SU-DHL-6 (cell line): ENCODE measurements at regions not wholly inside any gene's neighbourhood (a gene's known extent, or its start where the extent isn't known, plus 50 kb on each side); places are given as distances from the start of the nearest gene placed in this dataset.

ENCODE experiments used
- H2AFZ ChIP-seq: fragments of 200-600 bp; sonication (generic); 2 replicates; pipeline ENCODE4 v1.6.1; 2014; ENCODE audit warnings: low read depth, mild to moderate bottlenecking, moderate library complexity, mixed read lengths, antibody characterized with exemption, low read length; ENCODE audit not compliant: severe bottlenecking
- H3F3A ChIP-seq: fragments of 200-600 bp; shearing (Covaris generic); 2 replicates; pipeline ENCODE4 v1.6.0; 2016; ENCODE audit warnings: antibody characterized with exemption, mild to moderate bottlenecking; ENCODE audit not compliant: insufficient read depth
- H3K27ac ChIP-seq: fragments of 200-600 bp; sonication (generic); 2 replicates; pipeline ENCODE4 v1.5.1; 2016; ENCODE audit warnings: low read depth, mild to moderate bottlenecking, low read length, moderate library complexity, mixed read lengths
- H3K27me3 ChIP-seq: fragments of 200-600 bp; sonication (generic), shearing (Covaris generic); 2 replicates; pipeline ENCODE4 v1.6.0; 2014; ENCODE audit warnings: mild to moderate bottlenecking, low read length
- H3K36me3 ChIP-seq: fragments of 200-600 bp; sonication (generic); 2 replicates; pipeline ENCODE4 v1.6.1; 2014; ENCODE audit warnings: mild to moderate bottlenecking, low read length, mixed read lengths
- H3K4me2 ChIP-seq: fragments of 300-600, 200-600 bp; shearing (Covaris generic), sonication (generic); 2 replicates; pipeline ENCODE4 v1.6.0; 2014; ENCODE audit warnings: low read length, low read depth, mild to moderate bottlenecking; ENCODE audit not compliant: poor library complexity, severe bottlenecking
- H3K4me3 ChIP-seq: fragments of 200-600 bp; sonication (generic); 2 replicates; pipeline ENCODE4 v1.5.1; 2014; ENCODE audit warnings: antibody characterized with exemption, low read length, mild to moderate bottlenecking, mixed read lengths; ENCODE audit not compliant: insufficient read depth, poor library complexity, severe bottlenecking
- H3K79me2 ChIP-seq: fragments of 200-600 bp; sonication (generic); 2 replicates; pipeline ENCODE4 v1.6.1; 2014; ENCODE audit warnings: mild to moderate bottlenecking, low read length, moderate library complexity; ENCODE audit not compliant: insufficient read depth
- H3K9ac ChIP-seq: fragments of 200-600 bp; sonication (generic); 2 replicates; pipeline ENCODE4 v1.7.0; 2014; ENCODE audit warnings: mild to moderate bottlenecking, low read length
- H3K9me2 ChIP-seq: fragments of 200-600 bp; sonication (generic); replicated peaks from 2 replicates; pipeline ENCODE4 v1.6.1; 2014; ENCODE audit warnings: low read length; ENCODE audit not compliant: insufficient read depth
- H3K9me3 ChIP-seq: fragments of 200-600 bp; sonication (generic); 2 replicates; pipeline ENCODE4 v1.6.1; 2014; ENCODE audit warnings: low read length, mixed read lengths; ENCODE audit not compliant: insufficient read depth
- H4K20me1 ChIP-seq: fragments of 200-600 bp; sonication (generic); 2 replicates; pipeline ENCODE4 v1.6.1; 2014; ENCODE audit warnings: low read depth, mild to moderate bottlenecking, antibody characterized with exemption, low read length, moderate library complexity, mixed read lengths
- EZH2phosphoT487 ChIP-seq: fragments of 200-600 bp; sonication (generic), shearing (Covaris generic); conservative IDR thresholded peaks from 2 replicates; pipeline ENCODE4 v1.6.1; 2018; ENCODE audit warnings: mild to moderate bottlenecking, antibody characterized with exemption, low read length, moderate library complexity, mixed read lengths
- TF ChIP-seq, protein P1 (sequence below): fragments of 200-600 bp; sonication (generic); IDR thresholded peaks from one replicate; pipeline ENCODE4 v1.5.1; 2017; ENCODE audit warnings: antibody characterized with exemption, mild to moderate bottlenecking, low read length, moderate library complexity; ENCODE audit not compliant: insufficient read depth, poor library complexity, severe bottlenecking

DNA sequence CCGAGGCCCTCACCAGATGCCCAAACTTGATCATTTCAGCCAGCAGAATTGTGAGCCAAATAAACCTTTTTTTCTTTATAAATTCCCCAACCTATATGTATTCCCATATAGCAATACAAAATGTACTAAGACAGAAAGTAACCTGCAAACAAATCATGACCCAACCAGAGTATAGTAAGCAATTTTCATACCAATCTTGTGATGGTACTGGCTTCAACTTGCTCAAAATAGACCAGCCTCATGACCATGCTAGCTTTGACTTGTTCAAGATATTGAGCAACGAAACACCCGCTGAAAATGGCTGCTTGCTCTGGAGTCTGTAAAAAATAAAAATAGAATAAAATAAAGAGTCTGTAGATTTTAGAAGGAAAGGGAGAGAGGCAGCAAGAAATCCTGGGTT, 97.6 kb downstream of the C1D start:
- Histone ChIP-seq H3F3A (no peaks in the 10 kb centered on the region), H3K27me3 (no peaks in the 10 kb centered on the region), H3K9me2 (no peaks in the 10 kb centered on the region), H3K36me3 (no peaks in the 10 kb centered on the region), H3K79me2 (no peaks in the 10 kb centered on the region), H2AFZ (no peak overlapping the region), H3K4me3 (no peak overlapping the region), H3K9ac (no peak overlapping the region), H3K27ac (no peak overlapping the region), H3K4me2 (no peak overlapping the region), H4K20me1 (no peaks in the 10 kb centered on the region; the same call in 1 of the 2 replicates), H3K9me3 (no peaks in the 10 kb centered on the region)
- no peak for TF ChIP-seq EZH2phosphoT487
- TF ChIP-seq, protein P1, sequence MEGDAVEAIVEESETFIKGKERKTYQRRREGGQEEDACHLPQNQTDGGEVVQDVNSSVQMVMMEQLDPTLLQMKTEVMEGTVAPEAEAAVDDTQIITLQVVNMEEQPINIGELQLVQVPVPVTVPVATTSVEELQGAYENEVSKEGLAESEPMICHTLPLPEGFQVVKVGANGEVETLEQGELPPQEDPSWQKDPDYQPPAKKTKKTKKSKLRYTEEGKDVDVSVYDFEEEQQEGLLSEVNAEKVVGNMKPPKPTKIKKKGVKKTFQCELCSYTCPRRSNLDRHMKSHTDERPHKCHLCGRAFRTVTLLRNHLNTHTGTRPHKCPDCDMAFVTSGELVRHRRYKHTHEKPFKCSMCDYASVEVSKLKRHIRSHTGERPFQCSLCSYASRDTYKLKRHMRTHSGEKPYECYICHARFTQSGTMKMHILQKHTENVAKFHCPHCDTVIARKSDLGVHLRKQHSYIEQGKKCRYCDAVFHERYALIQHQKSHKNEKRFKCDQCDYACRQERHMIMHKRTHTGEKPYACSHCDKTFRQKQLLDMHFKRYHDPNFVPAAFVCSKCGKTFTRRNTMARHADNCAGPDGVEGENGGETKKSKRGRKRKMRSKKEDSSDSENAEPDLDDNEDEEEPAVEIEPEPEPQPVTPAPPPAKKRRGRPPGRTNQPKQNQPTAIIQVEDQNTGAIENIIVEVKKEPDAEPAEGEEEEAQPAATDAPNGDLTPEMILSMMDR, result no peak

DNA sequence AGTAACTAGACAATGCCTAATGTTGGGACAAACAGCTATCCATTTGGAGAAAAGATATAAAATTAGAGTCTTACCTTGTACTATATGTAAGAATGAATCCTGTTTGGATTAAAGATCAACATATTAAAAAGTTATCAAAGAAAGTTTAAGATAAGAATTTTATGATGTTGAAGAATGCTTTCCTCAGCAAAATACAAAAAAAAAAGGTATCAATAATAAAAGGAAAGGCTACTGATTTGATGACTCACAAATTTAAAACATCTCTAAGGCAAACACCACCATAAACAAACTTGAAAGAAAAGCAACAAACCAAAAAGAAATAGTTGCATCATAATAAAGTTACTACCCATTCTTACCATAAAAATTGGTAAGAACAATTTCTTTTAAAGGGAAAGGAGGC, 92.7 kb downstream of the C1D start:
- TF ChIP-seq EZH2phosphoT487, result no peak
- TF ChIP-seq, protein P1, result no peak
- Histone ChIP-seq H3K79me2 (no peaks in the 10 kb centered on the region), H3K9ac (no peak overlapping the region), H3K4me2 (no peak overlapping the region), H2AFZ (no peak overlapping the region), H3K9me2 (no peaks in the 10 kb centered on the region), H3K27ac (no peak overlapping the region), H4K20me1 (no peaks in the 10 kb centered on the region; the same call in 1 of the 2 replicates), H3K27me3 (no peaks in the 10 kb centered on the region), H3F3A (no peaks in the 10 kb centered on the region), H3K36me3 (no peaks in the 10 kb centered on the region), H3K4me3 (no peak overlapping the region), H3K9me3 (no peaks in the 10 kb centered on the region)

DNA sequence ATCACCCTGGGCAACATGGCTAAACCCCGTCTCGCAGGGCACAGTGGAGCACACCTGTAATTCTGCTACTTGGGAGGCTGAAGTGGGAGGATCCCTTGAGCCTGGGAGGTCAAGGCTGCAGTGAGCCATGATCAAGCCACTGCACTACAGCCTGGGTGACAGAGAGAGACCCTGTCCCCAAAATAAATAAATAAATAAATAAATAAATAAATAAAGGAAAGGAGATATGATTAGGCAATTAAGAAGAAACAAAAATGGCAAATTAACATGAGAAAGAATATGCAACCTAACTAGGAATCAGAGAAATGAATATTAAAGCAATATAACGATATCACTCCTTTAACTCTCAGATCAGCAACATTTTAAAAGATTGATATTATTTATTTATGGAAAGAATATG, 92.3 kb downstream of the C1D start:
- Histone ChIP-seq H3F3A (no peaks in the 10 kb centered on the region), H4K20me1 (no peaks in the 10 kb centered on the region; the same call in 1 of the 2 replicates), H3K79me2 (no peaks in the 10 kb centered on the region), H3K27ac (no peak overlapping the region), H2AFZ (no peak overlapping the region), H3K27me3 (no peaks in the 10 kb centered on the region), H3K36me3 (no peaks in the 10 kb centered on the region), H3K9ac (no peak overlapping the region), H3K4me2 (no peak overlapping the region), H3K4me3 (no peak overlapping the region), H3K9me3 (no peaks in the 10 kb centered on the region), H3K9me2 (no peaks in the 10 kb centered on the region)
- TF ChIP-seq, protein P1, result no peak
- no peak for TF ChIP-seq EZH2phosphoT487
